ENCODE measurements at regions not wholly inside any gene's neighbourhood (a gene's known extent, or its start where the extent isn't known, plus 50 kb on each side); places are given as distances from the start of the nearest gene placed in this dataset.

DNA sequence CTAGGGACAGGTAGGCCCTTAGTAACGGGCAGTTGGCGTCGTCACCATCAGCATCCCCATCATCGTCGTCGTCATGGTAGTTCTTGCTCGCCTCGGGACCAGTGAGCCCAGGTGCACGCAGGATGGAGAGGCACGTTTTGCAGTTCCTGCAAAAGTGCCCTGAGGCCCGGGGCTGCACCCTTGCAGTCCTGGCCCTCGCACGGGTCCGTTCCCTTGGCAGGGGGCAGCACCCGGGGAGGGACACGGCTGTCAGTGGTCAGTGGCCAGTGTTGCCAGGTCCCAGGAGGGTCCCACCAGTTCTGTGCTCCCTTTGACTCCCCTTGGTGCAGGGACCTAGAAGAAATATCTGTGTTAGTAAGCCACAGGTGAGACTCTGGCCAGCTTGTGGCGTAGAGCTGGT lies 243.9 kb upstream of the CIBAR2 start:
- DNase-seq (ENCODE audit: low read depth in 1 of 2, low spot score in 1 of 2), result no peak

DNA sequence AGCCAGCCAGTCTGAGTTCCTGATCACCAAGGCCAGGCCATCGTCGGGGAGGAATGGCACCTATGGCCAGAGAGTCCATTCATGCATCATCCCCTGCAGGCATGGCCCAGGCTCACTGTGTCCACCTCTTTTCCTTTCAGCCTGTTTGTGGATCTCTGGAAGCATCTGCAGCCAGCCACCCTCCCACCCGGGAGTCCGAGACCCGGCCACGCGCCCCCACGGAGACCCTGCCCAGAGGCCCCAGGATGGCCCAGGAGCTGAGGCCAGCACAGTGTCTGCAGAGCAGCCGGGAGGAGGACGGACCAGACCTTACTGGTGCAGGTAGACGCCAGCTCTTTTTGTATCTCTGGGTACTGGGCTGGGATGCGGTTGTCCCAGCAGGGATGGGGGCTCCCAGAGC lies 245.1 kb upstream of the CIBAR2 start:
- DNase-seq (ENCODE audit: low read depth in 1 of 2, low spot score in 1 of 2), result no peak

DNA sequence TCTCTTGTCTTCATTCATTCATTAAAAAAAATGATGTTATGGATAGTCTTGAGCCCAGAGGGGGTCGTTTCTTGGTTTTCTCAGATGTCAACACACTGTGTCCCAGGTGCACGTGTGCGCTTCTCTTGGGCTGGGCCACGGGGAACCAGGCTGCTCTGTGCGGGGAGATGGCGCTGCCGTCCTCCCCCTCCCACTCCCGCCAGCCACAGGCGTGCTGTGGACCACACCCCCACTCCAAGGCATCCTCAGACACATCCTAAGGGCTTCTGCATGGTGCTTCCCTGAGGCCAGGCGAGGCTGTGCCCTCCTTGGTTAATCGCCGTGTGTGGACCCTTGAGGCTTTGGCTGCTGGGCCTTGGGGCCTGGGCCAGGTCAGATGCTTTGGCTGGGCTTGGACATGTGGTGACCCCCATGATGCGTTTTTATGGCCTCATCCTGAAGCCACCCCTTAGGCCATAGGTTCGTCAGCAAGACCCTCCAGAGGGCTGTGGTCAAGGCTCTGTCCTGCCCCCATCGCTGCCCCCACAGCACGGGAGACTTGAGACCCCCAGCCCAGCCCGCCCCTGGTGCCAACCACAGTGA lies 245.7 kb upstream of the CIBAR2 start:
- no peak for DNase-seq (ENCODE audit: low read depth in 1 of 2, low spot score in 1 of 2)

DNA sequence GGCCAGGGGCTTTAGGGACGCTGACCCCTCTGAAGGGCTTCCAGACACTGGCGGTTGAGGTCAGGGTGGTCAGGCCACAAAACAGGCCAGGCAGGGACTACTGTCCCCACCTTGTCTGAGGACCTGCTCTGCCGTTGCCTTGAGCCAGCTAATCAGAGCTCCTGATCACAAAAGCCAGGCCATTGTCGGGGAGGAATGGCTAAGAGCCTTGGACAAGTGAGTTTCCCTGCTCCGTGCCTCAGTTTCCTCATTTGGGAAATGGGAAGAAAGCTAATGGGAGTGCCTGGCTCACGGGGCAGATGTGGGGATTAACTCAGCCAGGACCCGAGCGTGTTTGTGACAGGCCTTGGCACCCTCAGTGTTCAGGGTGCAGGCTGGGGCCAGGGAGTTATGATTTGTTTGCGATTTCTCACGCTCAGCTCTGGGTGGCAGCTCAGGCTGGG lies 246.5 kb upstream of the CIBAR2 start:
- DNase-seq (ENCODE audit: low read depth in 1 of 2, low spot score in 1 of 2), result no peak

DNA sequence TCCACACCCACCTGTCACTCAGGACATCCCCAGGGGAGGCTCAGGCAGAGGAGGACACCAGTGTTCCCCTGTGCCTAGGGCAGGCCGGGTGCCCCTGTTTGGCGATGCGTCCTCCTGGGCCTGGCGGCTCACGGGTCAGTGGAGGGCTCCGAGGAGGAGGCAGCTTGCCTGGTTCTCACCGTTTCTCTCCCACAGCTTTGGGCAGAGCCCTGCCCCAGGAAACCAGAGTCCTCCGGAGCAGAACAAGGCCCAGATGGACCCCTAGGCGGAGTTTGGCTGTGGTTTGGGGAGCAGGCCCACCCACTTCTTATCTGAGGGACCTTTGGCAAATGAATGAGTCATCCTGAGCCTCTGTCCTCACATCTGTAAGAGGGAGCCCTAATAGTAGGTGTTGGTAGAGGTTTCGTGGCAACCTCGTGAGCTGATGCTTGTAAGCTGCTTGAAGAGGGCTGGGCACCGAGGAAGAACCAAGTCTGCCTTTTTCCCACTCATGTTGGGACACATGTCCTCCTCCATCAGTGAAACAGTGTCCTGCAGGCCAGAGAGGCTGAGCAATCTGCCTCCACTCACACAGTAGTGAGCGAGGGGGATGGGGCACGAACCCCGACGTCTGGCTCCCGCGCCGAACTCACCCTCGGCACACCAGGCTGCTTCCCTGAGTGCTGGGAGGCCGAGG lies 247.0 kb upstream of the CIBAR2 start:
- DNase-seq (ENCODE audit: low read depth in 1 of 2, low spot score in 1 of 2), result no peak

DNA sequence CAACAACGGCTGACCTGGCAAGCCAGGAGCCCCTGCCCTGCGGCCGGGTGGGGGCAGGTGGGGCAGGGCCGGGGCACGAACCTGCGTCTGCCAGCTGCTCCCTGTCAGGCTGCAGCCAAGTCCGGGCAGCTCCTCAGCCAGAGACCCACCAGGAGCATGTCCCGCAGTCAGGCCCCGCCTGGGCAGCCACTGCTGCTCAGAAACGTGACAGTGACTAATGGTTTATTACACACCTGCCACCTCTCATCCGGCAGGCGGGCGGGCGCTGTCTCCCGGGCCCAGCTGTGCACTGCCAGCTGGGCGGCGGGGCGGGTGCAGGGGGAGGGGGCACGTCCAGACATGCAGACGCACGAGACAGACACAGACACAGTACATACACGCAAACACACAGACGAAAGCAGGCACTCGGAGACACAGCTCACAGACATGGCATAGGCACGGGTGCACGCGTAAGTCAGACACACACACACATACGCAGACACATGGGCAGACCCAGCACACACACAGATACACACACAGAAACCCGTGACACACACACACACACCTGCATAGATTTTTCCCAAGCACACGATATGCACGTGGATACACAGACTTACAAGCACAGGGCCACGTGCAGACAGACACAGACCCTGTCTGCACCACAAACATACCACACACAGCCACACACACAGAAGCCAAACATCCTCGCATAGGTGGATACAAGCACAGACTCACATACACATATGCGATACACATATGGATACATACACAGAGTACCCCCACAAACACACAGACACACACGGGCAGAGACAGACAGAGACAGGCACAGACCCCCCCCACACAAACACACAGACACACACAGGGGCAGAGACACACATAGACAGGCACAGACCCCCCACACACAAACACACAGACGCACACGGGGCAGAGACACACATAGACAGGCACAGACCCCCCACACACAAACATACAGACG lies 248.3 kb upstream of the CIBAR2 start:
- no peak for DNase-seq (ENCODE audit: low read depth in 1 of 2, low spot score in 1 of 2)

DNA sequence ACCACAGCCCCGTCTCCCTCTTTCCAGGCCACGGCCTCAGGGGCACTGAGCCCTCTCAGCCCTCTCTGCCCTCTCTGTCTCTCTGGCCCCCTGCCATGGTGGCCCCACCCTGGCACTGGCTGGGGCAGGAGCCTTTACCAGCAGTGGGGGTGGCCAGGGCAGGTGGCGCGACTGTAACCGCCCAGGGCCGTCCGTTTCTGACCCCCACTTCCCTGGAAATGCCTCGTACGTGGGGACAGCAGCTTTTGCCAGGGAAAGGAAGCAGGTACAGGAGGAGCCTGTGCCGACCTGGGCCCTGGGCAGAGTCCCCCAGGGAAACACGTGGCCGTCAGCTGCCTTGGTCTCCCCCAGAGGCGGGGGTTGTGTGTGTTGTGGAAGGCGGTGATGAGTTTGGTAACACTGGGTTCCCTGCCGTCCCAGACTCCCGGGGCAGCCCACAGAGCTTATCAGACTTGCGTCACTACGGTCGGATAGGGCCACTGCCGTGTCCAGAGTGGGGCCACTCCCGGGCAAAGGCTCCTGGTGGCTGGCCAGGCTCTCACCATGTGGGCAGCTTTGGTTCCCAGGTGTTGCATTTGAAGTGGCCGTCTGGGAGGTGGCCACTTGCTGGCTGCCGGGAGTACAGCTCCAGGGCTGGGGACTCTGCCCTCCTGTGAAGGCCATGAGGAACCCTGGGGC lies 249.3 kb upstream of the CIBAR2 start:
- no peak for DNase-seq (ENCODE audit: low read depth in 1 of 2, low spot score in 1 of 2)

DNA sequence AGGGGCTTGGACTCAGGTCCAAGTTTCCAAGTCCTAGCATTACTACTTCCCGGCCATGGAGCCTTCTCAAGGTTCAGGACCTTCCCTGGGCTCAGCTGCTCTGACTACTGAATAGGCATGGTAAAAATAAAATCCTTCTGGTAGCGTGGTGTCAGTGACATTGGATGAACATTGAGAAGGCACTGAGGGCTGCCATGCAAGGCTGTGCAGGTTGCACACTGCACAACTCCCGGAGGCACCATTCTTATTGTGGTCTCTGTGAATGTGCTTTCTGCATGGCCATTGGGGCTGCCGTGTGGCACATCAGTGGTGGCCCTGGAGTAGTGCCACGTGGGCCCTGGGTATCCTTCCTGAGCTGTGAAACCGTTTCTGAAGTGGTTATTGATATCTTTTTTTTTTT lies 250.2 kb upstream of the CIBAR2 start:
- no peak for DNase-seq (ENCODE audit: low read depth in 1 of 2, low spot score in 1 of 2)

DNA sequence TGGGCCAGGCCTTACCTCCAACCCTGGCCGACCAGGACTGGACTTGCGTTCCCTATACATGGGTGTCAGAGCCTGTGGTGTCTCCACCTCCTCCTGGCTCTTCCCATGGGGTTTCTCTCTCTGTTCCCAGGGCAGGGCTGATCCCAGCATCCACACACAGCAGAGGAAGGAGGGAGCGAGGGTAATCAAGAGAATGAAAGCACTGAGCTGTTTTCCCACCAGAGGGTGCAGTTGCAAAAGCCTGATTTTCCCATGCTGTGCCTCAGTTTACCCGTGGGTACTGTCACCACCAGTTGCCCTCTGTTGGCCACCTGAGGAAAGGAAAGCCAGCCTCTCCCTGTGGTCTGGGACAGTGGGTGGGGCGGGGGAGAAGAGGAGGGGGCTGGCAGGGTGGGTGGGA lies 249.7 kb upstream of the GSE1 start:
- DNase-seq (ENCODE audit: low read depth in 1 of 2, low spot score in 1 of 2), result no peak

DNA sequence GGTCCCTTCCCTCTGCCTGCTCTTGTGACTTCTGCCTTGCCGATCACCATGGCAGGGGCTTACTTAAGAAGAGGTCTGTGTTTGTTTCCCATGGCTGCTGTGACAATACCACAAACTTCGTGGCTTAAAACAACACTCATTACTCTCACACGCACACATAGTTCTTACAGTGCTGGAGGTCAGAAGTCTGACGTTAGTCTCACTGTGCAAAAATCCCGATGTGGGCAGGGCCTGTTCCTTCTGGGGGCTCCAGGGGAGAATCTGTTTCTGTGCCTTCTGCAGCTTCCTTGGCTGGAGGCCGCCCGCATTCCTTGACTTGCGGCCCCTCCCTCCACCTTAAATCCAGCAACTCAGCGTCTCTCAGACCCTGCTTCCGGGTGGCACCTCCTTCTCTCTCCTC lies 249.2 kb upstream of the GSE1 start:
- no peak for DNase-seq (ENCODE audit: low read depth in 1 of 2, low spot score in 1 of 2)

DNA sequence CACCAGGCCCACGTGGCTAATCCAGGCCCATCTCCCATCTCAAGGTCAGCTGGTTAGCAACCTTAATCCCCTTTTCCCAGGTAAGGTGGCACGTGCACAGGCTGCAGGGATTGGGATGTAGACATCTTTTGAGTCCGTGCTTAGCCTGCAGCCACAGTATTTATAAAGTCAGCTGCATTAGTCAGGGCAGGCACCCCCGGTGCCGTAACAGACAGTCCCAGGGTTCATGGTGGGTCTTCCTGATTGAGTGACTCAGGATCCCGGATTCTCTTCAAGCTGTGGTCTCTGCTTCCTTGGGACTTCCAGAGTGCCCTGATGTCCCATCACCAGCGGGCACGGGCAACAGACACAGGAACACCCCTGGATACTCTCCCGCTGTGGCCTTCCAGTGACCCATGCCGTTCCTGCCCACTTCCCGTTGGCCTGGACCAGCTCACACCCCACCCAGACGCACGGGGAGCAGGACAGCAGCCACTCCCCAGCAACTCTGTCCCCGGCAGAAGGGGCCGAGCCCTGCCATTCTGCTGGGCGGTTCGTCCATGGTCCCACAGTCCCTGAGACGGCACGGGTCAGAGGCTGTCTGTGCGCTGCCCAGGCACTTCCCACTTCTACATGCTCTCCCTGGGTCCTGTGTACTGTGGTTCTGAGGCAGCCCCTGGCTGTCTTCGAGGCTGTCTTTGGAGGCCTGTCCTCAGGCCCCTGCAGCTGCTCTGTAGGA lies 248.6 kb upstream of the GSE1 start:
- DNase-seq (ENCODE audit: low read depth in 1 of 2, low spot score in 1 of 2), result no peak

DNA sequence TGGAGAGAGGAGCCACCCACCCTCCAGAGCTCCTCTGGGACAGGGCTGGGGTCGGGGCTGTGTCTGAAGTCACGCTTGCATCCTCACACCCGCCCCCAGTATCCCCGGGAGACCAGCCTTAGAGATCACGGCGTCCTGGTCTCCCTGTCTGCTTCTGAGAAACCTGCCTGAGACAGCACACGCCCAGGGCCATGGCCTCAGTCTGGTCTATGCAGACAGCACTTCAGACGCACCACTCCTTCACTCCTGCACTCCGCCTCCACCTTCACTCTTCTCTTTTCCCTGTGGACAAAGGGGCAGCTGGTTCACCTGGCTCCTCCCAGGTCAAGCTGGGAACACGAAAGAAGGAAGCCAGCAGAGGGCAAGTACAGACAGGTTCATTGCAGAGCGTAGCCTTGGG lies 248.0 kb upstream of the GSE1 start:
- DNase-seq (ENCODE audit: low read depth in 1 of 2, low spot score in 1 of 2), result no peak

DNA sequence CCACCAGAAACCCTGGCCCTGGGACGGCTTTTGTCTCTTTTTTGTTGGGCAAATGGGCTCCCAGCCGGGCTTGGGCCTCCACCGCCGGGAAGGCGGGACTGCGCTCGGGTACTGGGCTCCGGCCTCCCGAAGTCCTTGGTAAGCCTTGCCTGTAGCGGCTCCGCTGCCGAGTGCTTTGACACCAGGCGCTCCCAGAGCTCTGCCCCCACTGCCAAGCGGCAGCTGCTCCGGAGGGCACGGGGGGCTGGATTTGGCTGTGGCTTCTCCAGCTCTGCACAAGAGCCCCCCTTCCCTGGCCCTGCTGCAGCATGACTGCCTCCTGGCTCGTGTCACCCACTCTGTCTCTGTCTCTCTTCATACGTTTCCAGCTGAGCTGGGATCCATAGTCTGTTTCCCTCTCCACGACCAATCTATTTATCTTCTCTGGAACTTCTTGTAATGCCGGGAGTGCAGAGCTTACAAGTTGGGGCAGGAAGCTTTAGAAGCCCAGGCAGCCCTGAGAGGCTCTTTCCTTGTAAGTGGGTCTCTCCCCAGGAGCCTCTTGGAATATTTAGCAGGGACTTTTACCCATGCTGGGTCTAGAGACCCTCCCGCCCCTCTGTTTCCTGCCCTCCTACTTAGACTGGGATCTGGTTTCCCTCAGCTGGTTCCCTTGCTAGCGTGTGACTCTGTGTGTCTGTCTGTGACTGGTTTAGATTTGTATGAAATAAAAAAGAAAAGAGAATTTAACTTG lies 246.9 kb upstream of the GSE1 start:
- no peak for DNase-seq (ENCODE audit: low read depth in 1 of 2, low spot score in 1 of 2)

DNA sequence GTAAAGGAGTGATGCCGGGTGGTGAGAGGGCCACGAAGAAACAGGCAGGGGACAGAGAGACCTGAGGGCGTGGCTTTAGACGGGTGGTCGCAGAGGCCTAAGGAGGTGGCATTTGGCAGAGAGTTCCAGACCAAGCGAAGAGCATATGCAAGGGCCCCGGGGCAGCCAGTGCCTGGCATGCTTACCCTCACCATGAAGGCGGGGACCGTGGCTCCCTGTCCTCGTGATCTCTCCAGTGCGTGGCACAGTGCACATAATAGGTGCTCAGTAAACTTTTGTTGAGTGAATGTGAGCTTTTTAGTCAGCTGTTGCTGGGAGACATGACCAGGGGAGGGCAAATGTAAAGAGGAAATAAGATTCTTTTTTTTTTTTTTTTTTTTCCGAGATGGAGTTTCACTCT lies 245.6 kb upstream of the GSE1 start:
- DNase-seq (ENCODE audit: low read depth in 1 of 2, low spot score in 1 of 2), result no peak

DNA sequence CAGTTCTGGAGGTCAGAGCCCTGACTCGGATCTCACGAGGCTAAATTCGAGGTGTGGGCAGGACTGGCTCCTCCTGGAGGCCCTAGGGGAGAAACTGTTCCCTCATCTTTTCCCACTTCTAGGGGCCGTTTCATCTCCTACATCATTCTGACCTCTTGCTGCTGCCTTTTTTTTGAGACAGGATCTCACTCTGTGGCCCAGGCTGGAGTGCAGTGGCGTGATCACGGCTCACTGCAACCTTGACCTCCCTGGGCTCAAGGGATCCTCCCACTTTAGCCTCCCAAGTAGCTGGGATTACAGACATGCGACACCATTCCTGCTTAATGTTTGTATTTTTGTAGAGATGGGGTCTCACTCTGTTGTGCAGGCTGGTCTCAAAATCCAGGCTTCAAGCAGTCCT lies 244.1 kb upstream of the GSE1 start:
- no peak for DNase-seq (ENCODE audit: low read depth in 1 of 2, low spot score in 1 of 2)

DNA sequence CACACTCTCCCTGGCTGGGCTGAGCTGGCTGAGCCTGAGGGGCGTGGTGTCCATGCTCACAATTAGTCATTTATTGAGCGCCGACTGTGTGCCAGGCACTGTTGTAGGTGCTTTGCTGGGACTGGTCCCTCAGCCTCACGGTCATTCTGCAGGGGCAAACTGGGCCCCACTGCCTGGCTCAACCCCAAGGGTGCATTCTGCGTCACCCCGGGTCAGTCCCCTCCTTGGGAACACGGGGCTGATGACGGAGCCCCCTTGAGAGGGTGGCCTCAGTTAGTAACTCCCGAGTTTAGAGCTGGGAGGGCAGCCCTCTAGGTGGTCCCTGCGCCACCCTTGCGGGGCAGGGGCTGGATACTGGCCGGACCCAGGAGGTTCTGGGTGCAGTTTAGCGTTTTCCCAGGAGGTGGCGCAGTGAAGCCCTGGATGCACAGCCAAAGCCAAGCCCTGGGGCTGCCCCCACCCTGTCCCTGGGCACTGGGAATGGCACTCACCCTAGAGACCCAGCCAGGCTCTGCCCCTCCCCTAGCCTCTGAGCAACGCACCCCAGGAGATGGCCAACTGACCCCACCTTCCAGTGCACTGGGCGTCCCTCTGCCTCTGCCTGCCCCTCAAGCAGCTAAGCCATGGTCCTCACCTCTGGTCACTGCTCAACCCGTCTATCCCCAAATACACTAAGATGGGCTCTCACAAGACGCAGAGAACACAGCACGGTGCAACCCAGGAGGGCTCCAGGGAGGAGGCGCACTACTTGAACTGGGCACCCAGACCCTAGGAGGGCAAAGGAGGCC lies 243.2 kb upstream of the GSE1 start:
- peak; percentile 8 to 22 for DNase-seq (ENCODE audit: low read depth in 1 of 2, low spot score in 1 of 2)

DNA sequence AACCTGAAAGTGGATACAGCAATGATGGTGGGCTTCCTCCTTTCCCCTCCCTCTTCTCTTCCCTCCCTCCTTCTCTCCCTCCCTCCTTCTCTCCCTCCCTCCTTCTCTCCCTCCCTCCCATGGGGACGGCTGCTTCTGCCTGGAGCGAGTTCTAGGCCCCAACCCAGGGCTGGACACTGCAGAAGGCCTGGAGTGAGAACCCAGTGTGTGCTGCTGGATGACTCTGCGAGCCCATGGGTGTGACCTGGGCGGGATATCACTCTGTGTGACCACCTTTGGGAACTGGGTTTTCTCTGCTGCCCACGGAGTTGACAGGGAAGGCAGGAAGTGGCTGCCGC lies 242.6 kb upstream of the GSE1 start:
- DNase-seq (ENCODE audit: low read depth in 1 of 2, low spot score in 1 of 2), result no peak

DNA sequence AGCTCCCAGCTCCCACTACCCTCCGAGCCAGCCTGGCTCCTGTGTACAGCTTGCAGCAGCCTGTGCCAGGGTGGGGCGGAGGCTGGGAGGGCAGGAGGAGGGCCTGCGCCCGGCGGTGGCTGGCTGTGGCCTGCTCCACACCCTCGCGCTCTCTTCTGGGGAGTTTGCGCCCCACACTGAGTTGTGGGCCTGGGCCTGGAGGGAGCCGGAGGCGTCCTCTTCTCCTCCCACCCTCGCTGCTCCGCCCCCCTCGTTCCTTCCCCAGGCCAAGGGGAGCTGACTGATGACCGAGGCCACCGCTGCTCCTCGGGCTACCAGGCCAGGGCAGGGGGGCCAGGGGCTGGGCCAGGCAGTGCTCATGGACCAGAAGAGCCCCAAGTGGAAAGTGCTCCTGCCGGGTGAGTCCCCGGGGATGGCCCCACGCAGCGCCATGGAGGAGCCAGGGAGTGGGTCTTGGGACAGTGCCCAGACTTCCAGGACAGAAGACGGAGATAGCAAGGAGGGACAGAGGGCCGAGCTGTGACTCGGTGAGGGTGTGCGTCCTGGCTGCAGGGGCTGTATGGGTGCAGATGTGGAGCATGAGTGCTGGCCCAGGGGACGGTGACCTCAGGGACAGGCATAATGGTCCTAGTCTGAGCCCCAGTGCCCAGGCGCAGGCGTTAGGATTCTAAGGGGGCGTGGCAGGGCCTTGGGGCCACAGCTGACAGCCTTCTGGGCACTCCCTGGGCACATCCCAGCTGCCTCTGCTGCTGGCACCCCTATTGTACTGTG lies 242.1 kb upstream of the GSE1 start:
- no peak for DNase-seq (ENCODE audit: low read depth in 1 of 2, low spot score in 1 of 2)

DNA sequence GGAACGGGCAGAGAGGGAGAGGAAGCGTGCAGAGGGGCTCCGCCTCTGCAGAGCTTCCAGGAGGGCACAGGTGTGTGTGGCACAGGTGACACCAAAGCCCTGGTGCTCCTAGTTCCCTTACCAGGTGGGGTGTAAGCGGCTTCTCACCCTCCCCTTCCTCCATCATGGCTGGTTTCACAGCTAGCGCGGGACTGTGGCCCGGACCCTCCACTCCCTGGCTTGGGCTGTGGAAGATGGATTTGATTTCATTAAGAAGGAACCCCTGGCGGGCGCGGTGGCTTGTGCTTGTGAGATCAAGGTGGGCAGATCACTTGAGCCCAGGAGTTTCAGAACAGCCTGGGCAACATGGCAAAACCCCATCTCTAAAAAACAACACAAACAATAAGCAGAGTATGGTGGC lies 241.2 kb upstream of the GSE1 start:
- DNase-seq (ENCODE audit: low read depth in 1 of 2, low spot score in 1 of 2), result no peak

Measured in activated T-helper 1 cell treated with anti-CD3 and anti-CD28 coated beads, Interleukin-2, amount 50 U/mL, for 16 hours (primary cell).